GM19240 (cell line): ENCODE measurements at regions not wholly inside any gene's neighbourhood (a gene's known extent, or its start where the extent isn't known, plus 50 kb on each side); places are given as distances from the start of the nearest gene placed in this dataset.
"Not testable (repeated sequence)": the region's sequence is repeated elsewhere in the genome, so short reads cannot be mapped to it uniquely, and the experiment has no call there.

ENCODE experiments used
- DNase-seq: peaks from one replicate; pipeline ENCODE4 v3.0.0; 2011; ENCODE audit warnings: low spot score; ENCODE audit not compliant: insufficient read length

- no peak for DNase-seq
These were observed 51.9 kb upstream of the LRRK2 start for GRCh38 chr12:40172879-40173278.

GRCh38 chr12:40171501-40171900, 53.3 kb upstream of the LRRK2 start:
- DNase-seq = no peak

GRCh38 chr12:40171066-40171465, 53.7 kb upstream of the LRRK2 start:
- DNase-seq = no peak

GRCh38 chr12:40170593-40170992, 54.2 kb upstream of the LRRK2 start:
- DNase-seq = no peak

GRCh38 chr12:40168868-40169267, 55.9 kb upstream of the LRRK2 start:
- DNase-seq = peak; percentile 15

- not testable (repeated sequence) for DNase-seq
These were observed 56.4 kb upstream of the LRRK2 start for GRCh38 chr12:40168419-40168818.

- no peak for DNase-seq
These were observed 56.8 kb upstream of the LRRK2 start for GRCh38 chr12:40168001-40168400.

- DNase-seq = no peak
These were observed 59.3 kb upstream of the SLC2A13 start for GRCh38 chr12:40165179-40165578.

GRCh38 chr12:40164034-40164433, 58.2 kb upstream of the SLC2A13 start:
- DNase-seq = no peak

- no peak for DNase-seq
These were observed 56.2 kb upstream of the SLC2A13 start for GRCh38 chr12:40162033-40162432.

- no peak for DNase-seq
These were observed 52.8 kb upstream of the SLC2A13 start for GRCh38 chr12:40158592-40159111.

- no peak for DNase-seq
These were observed 51.5 kb upstream of the SLC2A13 start for GRCh38 chr12:40157336-40157735.

- no peak for DNase-seq
These were observed 50.3 kb upstream of the SLC2A13 start for GRCh38 chr12:40156021-40156764.
